HL-60 (cell line): ENCODE measurements at regions not wholly inside any gene's neighbourhood (a gene's known extent, or its start where the extent isn't known, plus 50 kb on each side); places are given as distances from the start of the nearest gene placed in this dataset.
"Not testable (repeated sequence)": the region's sequence is repeated elsewhere in the genome, so short reads cannot be mapped to it uniquely, and the experiment has no call there.

Experiments used
- DNase-seq, 2 experiments: peaks; one replicate each; pipeline ENCODE4 v3.0.0-alpha.2; 2010 to 2020; ENCODE audit warnings: low read depth in 1 of 2, low spot score in 1 of 2
- H3K27ac ChIP-seq: fragments of 250-450 bp; sonication (Bioruptor Pico); replicated peaks from 2 replicates; pipeline ENCODE4 v1.5.1; 2020; ENCODE audit warnings: mild to moderate bottlenecking, moderate library complexity
- H3K27me3 ChIP-seq: fragments of 250-450 bp; sonication (Bioruptor Pico); 2 replicates; pipeline ENCODE4 v1.5.1; 2021; ENCODE audit warnings: mild to moderate bottlenecking, moderate library complexity; ENCODE audit not compliant: insufficient read depth, poor library complexity, severe bottlenecking
- H3K4me3 ChIP-seq: replicated peaks from 2 replicates; pipeline ENCODE4 v1.5.1; 2011; ENCODE audit warnings: mild to moderate bottlenecking, control low read depth, low read length; ENCODE audit not compliant: insufficient read depth
- CTCF ChIP-seq: IDR thresholded peaks from one replicate; pipeline ENCODE4 v1.5.1; 2011; ENCODE audit warnings: low read length, control low read depth, inconsistent platforms; ENCODE audit not compliant: insufficient read depth
- GABPA ChIP-seq: IDR thresholded peaks from 2 replicates; pipeline ENCODE4 v1.6.1; 2012; ENCODE audit warnings: low read depth
- POLR2AphosphoS5 ChIP-seq: IDR thresholded peaks from 2 replicates; pipeline ENCODE4 v1.6.1; 2012; ENCODE audit warnings: low read depth
- REST ChIP-seq: IDR thresholded peaks from 2 replicates; pipeline ENCODE4 v1.6.1; 2012; ENCODE audit warnings: low read depth; ENCODE audit not compliant: insufficient replicate concordance
- SPI1 ChIP-seq: IDR thresholded peaks from 2 replicates; pipeline ENCODE4 v1.6.1; 2012; ENCODE audit warnings: low read depth, mild to moderate bottlenecking, borderline replicate concordance

GRCh38 chr15:92848464-92848851 is 51.7 kb upstream of the CHD2 start:
- TF ChIP-seq POLR2AphosphoS5 (no peak), SPI1 (no peak), REST (no peak), GABPA (no peak), CTCF (no peak)
- Histone ChIP-seq H3K27ac (peak overlapping the region; percentile 50), H3K27me3 (no peaks in the 10 kb centered on the region), H3K4me3 (no peak overlapping the region)
- DNase-seq, result no peak

- TF ChIP-seq POLR2AphosphoS5, result no peak
- TF ChIP-seq GABPA, result no peak
- no peak for TF ChIP-seq CTCF
- no peak for TF ChIP-seq REST
- TF ChIP-seq SPI1, result no peak; the same call in 1 of the 2 replicates
- H3K27ac ChIP-seq, result peak overlapping the region; percentile 50
- H3K4me3 ChIP-seq, result no peak overlapping the region
- DNase-seq, result peak; percentile 33 to 56
- H3K27me3 ChIP-seq, result no peaks in the 10 kb centered on the region
These were observed 51.1 kb upstream of the CHD2 start for GRCh38 chr15:92848852-92849598.

GRCh38 chr15:92850218-92850617 is 49.9 kb upstream of the CHD2 start:
- H3K27me3 ChIP-seq, H3K27ac ChIP-seq, H3K4me3 ChIP-seq, DNase-seq: not testable (repeated sequence)
